Loucy (cell line): ENCODE measurements at regions not wholly inside any gene's neighbourhood (a gene's known extent, or its start where the extent isn't known, plus 50 kb on each side); places are given as distances from the start of the nearest gene placed in this dataset.

Experiments used
- H2AFZ ChIP-seq: fragments of 200-600 bp; sonication (generic); 2 replicates; pipeline ENCODE4 v1.6.0; 2016; ENCODE audit warnings: antibody characterized with exemption, mild to moderate bottlenecking, low read length, moderate library complexity
- H3F3A ChIP-seq: fragments of 200-600 bp; 2 replicates; pipeline ENCODE4 v1.6.0; 2016; ENCODE audit warnings: antibody characterized with exemption, low read depth, mild to moderate bottlenecking
- H3K27me3 ChIP-seq: fragments of 200-600 bp; sonication (generic); 2 replicates; pipeline ENCODE4 v1.6.1; 2014; ENCODE audit warnings: low read length, mild to moderate bottlenecking; ENCODE audit not compliant: insufficient read depth, poor library complexity, severe bottlenecking
- H3K36me3 ChIP-seq: fragments of 200-600 bp; sonication (generic); 2 replicates; pipeline ENCODE4 v1.6.1; 2016; ENCODE audit warnings: low read length; ENCODE audit not compliant: insufficient read depth
- H3K4me1 ChIP-seq: fragments of 200-600 bp; sonication (generic); 2 replicates; pipeline ENCODE4 v1.5.1; 2014; ENCODE audit warnings: low read length, mild to moderate bottlenecking; ENCODE audit not compliant: insufficient read depth, poor library complexity, severe bottlenecking
- H3K4me2 ChIP-seq: fragments of 200-600 bp; sonication (generic); 2 replicates; pipeline ENCODE4 v1.6.0; 2014; ENCODE audit warnings: antibody characterized with exemption, low read length, low read depth, mild to moderate bottlenecking; ENCODE audit not compliant: poor library complexity, severe bottlenecking
- H3K4me3 ChIP-seq: fragments of 200-600 bp; sonication (generic); 2 replicates; pipeline ENCODE4 v1.5.1; 2014; ENCODE audit warnings: low read length, mild to moderate bottlenecking, mixed read lengths; ENCODE audit not compliant: poor library complexity, severe bottlenecking
- H3K79me2 ChIP-seq: fragments of 200-600 bp; sonication (generic); 2 replicates; pipeline ENCODE4 v1.6.1; 2014; ENCODE audit warnings: low read length; ENCODE audit not compliant: insufficient read depth
- H3K9ac ChIP-seq: fragments of 200-600 bp; sonication (generic); 2 replicates; pipeline ENCODE4 v1.6.0; 2014; ENCODE audit warnings: mild to moderate bottlenecking, low read depth, low read length, moderate library complexity; ENCODE audit not compliant: poor library complexity, severe bottlenecking
- H3K9me2 ChIP-seq: fragments of 200-600 bp; sonication (generic); replicated peaks from 2 replicates; pipeline ENCODE4 v1.6.1; 2016; ENCODE audit warnings: low read depth, low read length, mixed read lengths
- H3K9me3 ChIP-seq: fragments of 200-600 bp; sonication (generic); 2 replicates; pipeline ENCODE4 v1.6.1; 2014; ENCODE audit warnings: mild to moderate bottlenecking, antibody characterized with exemption, low read length, low read depth; ENCODE audit not compliant: insufficient read depth
- H4K20me1 ChIP-seq: fragments of 200-600 bp; sonication (generic); 2 replicates; pipeline ENCODE4 v1.6.0; 2014; ENCODE audit warnings: antibody characterized with exemption, low read length, mild to moderate bottlenecking; ENCODE audit not compliant: insufficient read depth, poor library complexity, severe bottlenecking
- CTCF ChIP-seq: fragments of 200-600 bp; sonication (generic); conservative IDR thresholded peaks from 2 replicates; pipeline ENCODE4 v1.5.1; 2014; ENCODE audit warnings: mild to moderate bottlenecking, antibody characterized with exemption, low read length
- EZH2phosphoT487 ChIP-seq: fragments of 200-600 bp; IDR thresholded peaks from 2 replicates; pipeline ENCODE4 v1.6.1; 2018; ENCODE audit warnings: antibody characterized with exemption, mild to moderate bottlenecking, moderate library complexity, borderline replicate concordance

GRCh38 chr6:4320860-4321259 is 185.5 kb upstream of the ECI2 start:
- no peaks in the 10 kb centered on the region for H3K9me2 ChIP-seq
- TF ChIP-seq EZH2phosphoT487: no peak
- no peak for TF ChIP-seq CTCF
- H4K20me1 ChIP-seq: no peaks in the 10 kb centered on the region
- no peaks in the 10 kb centered on the region for H3K4me1 ChIP-seq
- H3K9me3 ChIP-seq: no peaks in the 10 kb centered on the region
- no peaks in the 10 kb centered on the region for H3K36me3 ChIP-seq
- H3K9ac ChIP-seq: no peak overlapping the region
- H3F3A ChIP-seq: no peaks in the 10 kb centered on the region
- no peaks in the 10 kb centered on the region for H3K27me3 ChIP-seq
- no peaks in the 10 kb centered on the region for H3K79me2 ChIP-seq
- H3K4me3 ChIP-seq: no peak overlapping the region
- no peak overlapping the region for H2AFZ ChIP-seq
- H3K4me2 ChIP-seq: no peak overlapping the region

- Histone ChIP-seq H2AFZ (no peak overlapping the region), H3K4me2 (no peak overlapping the region)
These were observed 184.8 kb upstream of the ECI2 start for GRCh38 chr6:4319981-4320683.

GRCh38 chr6:4318321-4318720 is 182.9 kb upstream of the ECI2 start:
- Histone ChIP-seq H3F3A (no peaks in the 10 kb centered on the region), H2AFZ (no peak overlapping the region), H3K4me1 (no peaks in the 10 kb centered on the region)

More at GRCh38 chr6:4319981-4320683, 184.8 kb upstream of the ECI2 start:
- Histone ChIP-seq H3K9me2 (no peaks in the 10 kb centered on the region), H3K36me3 (no peaks in the 10 kb centered on the region), H3K79me2 (no peaks in the 10 kb centered on the region), H3K9me3 (no peaks in the 10 kb centered on the region), H3K4me3 (no peak overlapping the region), H3K9ac (no peak overlapping the region), H4K20me1 (no peaks in the 10 kb centered on the region), H3F3A (no peaks in the 10 kb centered on the region), H3K27me3 (no peaks in the 10 kb centered on the region), H3K4me1 (no peaks in the 10 kb centered on the region)
- TF ChIP-seq EZH2phosphoT487 (no peak), CTCF (no peak)

More at GRCh38 chr6:4318321-4318720, 182.9 kb upstream of the ECI2 start:
- TF ChIP-seq EZH2phosphoT487: no peak
- no peak for TF ChIP-seq CTCF
- no peaks in the 10 kb centered on the region for H4K20me1 ChIP-seq
- no peaks in the 10 kb centered on the region for H3K9me3 ChIP-seq
- H3K4me3 ChIP-seq: no peak overlapping the region
- no peak overlapping the region for H3K9ac ChIP-seq
- H3K4me2 ChIP-seq: no peak overlapping the region
- H3K79me2 ChIP-seq: no peaks in the 10 kb centered on the region
- H3K36me3 ChIP-seq: no peaks in the 10 kb centered on the region
- no peaks in the 10 kb centered on the region for H3K9me2 ChIP-seq
- H3K27me3 ChIP-seq: no peaks in the 10 kb centered on the region
